GM12891 (cell line): ENCODE measurements at regions not wholly inside any gene's neighbourhood (a gene's known extent, or its start where the extent isn't known, plus 50 kb on each side); places are given as distances from the start of the nearest gene placed in this dataset.
A peak's percentile ranks its signal among the peaks of the same experiment; 100 is the strongest.
"Not testable (repeated sequence)": the region's sequence is repeated elsewhere in the genome, so short reads cannot be mapped to it uniquely, and the experiment has no call there.

Experiments used
- DNase-seq: peaks from one replicate; pipeline ENCODE4 v3.0.0; 2011; ENCODE audit warnings: low spot score; ENCODE audit not compliant: insufficient read length
- FAIRE-seq: peaks from 2 replicates; lab custom pipeline; 2011; peaks lifted over from hg19 to GRCh38; lab: Jason Lieb, UNC
- PAX5 ChIP-seq: IDR thresholded peaks from 2 replicates; pipeline ENCODE4 v1.6.1; 2011; ENCODE audit warnings: low read length, moderate library complexity, mild to moderate bottlenecking; ENCODE audit not compliant: insufficient read depth, severe bottlenecking
- POLR2A ChIP-seq: IDR thresholded peaks from 2 replicates; pipeline ENCODE4 v1.6.1; 2011; ENCODE audit warnings: low read depth, low read length, control low read depth
- POLR2AphosphoS5 ChIP-seq: IDR thresholded peaks from 2 replicates; pipeline ENCODE4 v1.6.1; 2011; ENCODE audit warnings: low read depth, low read length, control low read depth
- POU2F2 ChIP-seq: IDR thresholded peaks from 2 replicates; pipeline ENCODE4 v1.6.1; 2011; ENCODE audit warnings: low read depth, mild to moderate bottlenecking, control low read depth, low read length, moderate library complexity
- SPI1 ChIP-seq: IDR thresholded peaks from 2 replicates; pipeline ENCODE4 v1.6.1; 2011; ENCODE audit warnings: low read depth, low read length, control low read depth
- TAF1 ChIP-seq: IDR thresholded peaks from 2 replicates; pipeline ENCODE4 v1.6.1; 2011; ENCODE audit warnings: low read depth, low read length, control low read depth

DNA sequence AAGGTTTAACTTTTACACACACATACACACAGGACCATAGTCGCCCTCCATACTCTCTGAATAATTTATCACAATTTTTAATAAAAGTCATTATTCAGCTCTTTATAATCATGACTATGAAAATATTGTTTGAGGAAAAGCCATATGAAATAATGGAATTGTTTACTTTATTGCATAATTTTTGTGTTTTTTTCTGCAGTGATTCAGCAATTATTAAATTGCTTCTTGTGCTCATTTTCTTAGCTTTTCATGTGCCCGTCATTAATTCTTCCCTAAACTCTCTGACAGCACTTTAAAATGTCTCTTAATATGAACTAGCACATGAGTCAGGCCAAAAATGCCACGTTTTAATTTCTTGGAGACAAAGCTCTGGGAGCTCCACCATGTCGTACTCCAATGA is 77.5 kb upstream of the ALX4 start:
- DNase-seq (no peak), FAIRE-seq (no peak)
- TF ChIP-seq SPI1 (no peak), PAX5 (no peak), POU2F2 (no peak), POLR2A (no peak), TAF1 (no peak), POLR2AphosphoS5 (no peak)

- DNase-seq: no peak
- no peak for FAIRE-seq
- TF ChIP-seq SPI1 (no peak), POU2F2 (no peak), POLR2AphosphoS5 (no peak), PAX5 (no peak), TAF1 (no peak), POLR2A (no peak)
Measured at GRCh38 chr11:44387825-44388224, 77.9 kb upstream of the ALX4 start.

DNA sequence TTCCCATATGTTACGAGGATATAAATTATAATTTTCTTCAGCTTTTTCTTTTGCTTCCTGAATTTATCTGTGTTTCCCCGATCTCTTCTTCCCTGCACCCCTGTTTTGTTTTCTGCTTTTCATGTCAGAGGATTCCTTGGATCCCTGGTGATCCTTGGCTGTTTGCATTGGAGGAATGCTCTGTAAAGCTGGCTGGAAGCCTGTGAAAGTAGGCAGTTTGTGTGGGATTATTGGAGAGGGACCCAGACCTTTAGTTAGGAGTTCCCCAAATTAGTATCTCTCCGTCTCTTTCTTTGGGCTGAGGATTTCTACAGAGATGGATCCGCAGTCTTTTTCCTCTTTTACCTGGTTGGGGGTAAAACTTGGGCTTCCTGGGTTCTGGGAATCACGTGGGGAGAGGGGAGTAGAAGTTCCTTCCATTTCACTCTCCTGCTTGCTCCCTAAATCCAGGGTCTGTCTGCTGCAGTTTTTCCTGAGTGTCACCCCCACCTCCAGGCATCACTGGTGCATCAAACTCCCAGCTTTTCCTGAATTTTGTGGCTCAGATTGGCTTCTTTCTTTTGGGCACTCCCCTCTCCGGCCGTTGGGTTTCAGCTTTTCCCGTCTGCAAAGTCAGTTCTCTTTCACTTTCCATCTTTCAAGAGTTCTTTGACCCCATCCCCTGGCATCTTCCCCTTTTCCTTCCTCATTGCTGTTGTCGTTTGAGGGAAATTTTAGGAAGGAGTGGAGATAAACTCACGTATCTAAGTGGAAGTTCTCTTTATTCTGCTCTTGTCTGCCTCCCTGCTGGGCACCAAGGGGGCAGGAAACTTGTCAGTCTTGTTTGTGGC is 79.1 kb upstream of the ALX4 start:
- DNase-seq (no peak), FAIRE-seq (no peak)
- TF ChIP-seq TAF1: no peak
- no peak for TF ChIP-seq PAX5
- TF ChIP-seq POLR2A: no peak
- no peak for TF ChIP-seq SPI1
- TF ChIP-seq POLR2AphosphoS5: no peak
- no peak for TF ChIP-seq POU2F2

DNA sequence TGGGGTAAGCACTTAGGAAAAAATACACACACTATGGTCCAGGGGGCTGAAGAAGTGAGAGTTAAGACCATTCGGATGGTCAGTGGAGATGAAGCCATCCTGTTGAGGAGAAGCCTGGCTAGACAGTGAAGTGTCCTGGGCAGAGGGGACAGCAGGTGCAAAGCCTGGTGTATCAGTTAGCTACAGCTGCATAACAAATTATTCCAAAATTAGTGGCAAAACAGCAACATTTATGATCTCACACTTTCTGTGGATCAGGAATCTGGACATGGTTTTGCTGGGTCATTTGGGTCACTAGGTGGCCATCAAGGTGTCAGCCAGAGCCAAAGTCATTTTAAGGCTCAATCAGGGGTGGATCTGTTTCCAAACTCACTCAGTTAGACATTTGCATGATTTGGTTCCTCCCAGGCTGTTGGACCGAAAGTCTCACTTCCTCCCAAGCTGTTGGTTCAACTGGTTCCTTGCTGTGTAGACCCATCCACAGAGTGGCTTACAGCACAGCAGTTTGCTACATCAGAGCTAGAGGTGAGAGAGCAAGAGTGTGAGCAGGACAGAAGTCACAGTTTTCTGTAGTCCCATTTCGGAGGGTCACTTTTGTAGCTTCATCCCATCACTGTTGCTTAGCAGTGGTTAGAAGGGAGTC is 80.1 kb upstream of the ALX4 start:
- FAIRE-seq (no peak), DNase-seq (no peak)
- TF ChIP-seq POLR2AphosphoS5 (no peak), POLR2A (no peak), SPI1 (peak; percentile 62; the same call in 1 of the 2 replicates)

GRCh38 chr11:44391004-44391403 is 81.1 kb upstream of the ALX4 start:
- not testable (repeated sequence) for DNase-seq, FAIRE-seq

- DNase-seq, FAIRE-seq: not testable (repeated sequence)
Measured at GRCh38 chr11:44396746-44397145, 86.8 kb upstream of the ALX4 start.

- FAIRE-seq (no peak), DNase-seq (no peak)
- TF ChIP-seq SPI1: no peak
- no peak for TF ChIP-seq POLR2A
- no peak for TF ChIP-seq TAF1
- no peak for TF ChIP-seq POLR2AphosphoS5
- TF ChIP-seq POU2F2: no peak
- no peak for TF ChIP-seq PAX5
Measured at GRCh38 chr11:44397586-44398178, 87.7 kb upstream of the ALX4 start.

- DNase-seq: no peak
- no peak for TF ChIP-seq SPI1
- TF ChIP-seq PAX5: no peak
- TF ChIP-seq POLR2A: no peak
- TF ChIP-seq TAF1: no peak
- no peak for TF ChIP-seq POLR2AphosphoS5
- TF ChIP-seq POU2F2: no peak
- no peak for FAIRE-seq
Measured at GRCh38 chr11:44398266-44399030, 88.5 kb upstream of the ALX4 start.

GRCh38 chr11:44399968-44400367 is 90.0 kb upstream of the ALX4 start:
- DNase-seq: no peak
- no peak for TF ChIP-seq POLR2AphosphoS5
- TF ChIP-seq POU2F2: no peak
- no peak for TF ChIP-seq TAF1
- TF ChIP-seq PAX5: no peak
- TF ChIP-seq SPI1: no peak
- no peak for TF ChIP-seq POLR2A
- FAIRE-seq: no peak
